ENCODE measurements at regions not wholly inside any gene's neighbourhood (a gene's known extent, or its start where the extent isn't known, plus 50 kb on each side); places are given as distances from the start of the nearest gene placed in this dataset.

- no peak for DNase-seq
- TF ChIP-seq CTCF (IDR thresholded peaks at IDR 0.05; ENCODE audit: borderline replicate concordance) = no peak
- Histone ChIP-seq H3K9me3 (replicated peaks) (no peaks in the 10 kb centered on the region), H3K27ac (replicated peaks) (no peak overlapping the region), H3K4me3 (no peak overlapping the region), H3K4me1 (no peaks in the 10 kb centered on the region), H3K27me3 (ENCODE audit: low read depth) (no peaks in the 10 kb centered on the region), H3K36me3 (no peaks in the 10 kb centered on the region)
- intact Hi-C loops (cut with micrococcal nuclease) = no loop called here
Measured at GRCh38 chr2:149650006-149650405, 62.4 kb upstream of the MMADHC start.

- H3K27ac ChIP-seq (replicated peaks) = peak overlapping the region; percentile 10
- no peaks in the 10 kb centered on the region for H3K36me3 ChIP-seq
- H3K27me3 ChIP-seq (ENCODE audit: low read depth) = no peaks in the 10 kb centered on the region
- no peak for DNase-seq
- H3K4me1 ChIP-seq = no peaks in the 10 kb centered on the region
- no peak overlapping the region for H3K4me3 ChIP-seq
- TF ChIP-seq CTCF (IDR thresholded peaks at IDR 0.05; ENCODE audit: borderline replicate concordance) = no peak
- intact Hi-C loops (cut with micrococcal nuclease) = no loop called here
- peaks cover 2% of the 10 kb centered on the region for H3K9me3 ChIP-seq (replicated peaks)
Measured at GRCh38 chr2:149648282-149649030, 60.9 kb upstream of the MMADHC start.

GRCh38 chr2:149645391-149645790 lies 57.8 kb upstream of the MMADHC start:
- no peak overlapping the region for H3K27ac ChIP-seq (replicated peaks)
- TF ChIP-seq CTCF (IDR thresholded peaks at IDR 0.05; ENCODE audit: borderline replicate concordance) = no peak
- H3K9me3 ChIP-seq (replicated peaks) = peaks cover 4% of the 10 kb centered on the region
- DNase-seq = no peak
- no peak overlapping the region for H3K4me3 ChIP-seq
- H3K4me1 ChIP-seq = no peaks in the 10 kb centered on the region
- H3K36me3 ChIP-seq = no peaks in the 10 kb centered on the region
- intact Hi-C loops (cut with micrococcal nuclease) = no loop called here
- no peaks in the 10 kb centered on the region for H3K27me3 ChIP-seq (ENCODE audit: low read depth)
